ENCODE measurements at regions not wholly inside any gene's neighbourhood (a gene's known extent, or its start where the extent isn't known, plus 50 kb on each side); places are given as distances from the start of the nearest gene placed in this dataset.
A peak's percentile ranks its signal among the peaks of the same experiment; 100 is the strongest.

DNA sequence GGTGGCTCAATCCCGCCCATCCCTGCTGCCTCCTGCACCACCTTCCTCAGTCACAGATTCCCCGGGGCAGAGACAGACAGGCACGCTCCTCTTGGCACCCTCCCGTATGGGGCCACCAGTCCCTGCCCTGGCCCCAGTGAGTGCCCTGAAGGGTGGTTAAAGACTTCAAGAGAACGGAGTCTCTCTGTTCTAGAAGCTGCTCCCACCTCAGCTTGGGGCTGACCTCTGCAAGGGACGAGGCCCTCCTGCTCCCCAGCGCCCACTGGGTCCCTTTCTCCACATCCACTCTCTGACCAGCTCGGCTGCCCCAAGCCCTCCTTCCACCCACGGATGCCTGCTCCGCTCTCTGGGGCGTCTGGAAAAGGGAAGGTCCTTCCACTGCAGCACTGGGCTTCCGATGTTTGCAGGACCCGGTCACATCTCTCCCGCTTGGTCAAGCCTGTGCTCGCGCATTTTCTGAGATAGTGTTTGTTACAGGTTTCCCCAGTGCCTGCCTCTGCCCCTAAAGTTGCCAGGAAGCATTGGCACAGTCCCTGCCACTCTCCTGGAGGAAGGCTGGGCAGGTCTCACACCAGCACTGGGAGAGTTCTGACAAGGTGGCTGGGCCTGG lies 1487.9 kb downstream of the TBC1D22A start:
- H3K27me3 ChIP-seq, result no peaks in the 10 kb centered on the region
- intact Hi-C loops (cut with DNase I), result no loop called here
- peak in 1 of 7 donors; percentile 10 for DNase-seq
- TF ChIP-seq, protein P1, sequence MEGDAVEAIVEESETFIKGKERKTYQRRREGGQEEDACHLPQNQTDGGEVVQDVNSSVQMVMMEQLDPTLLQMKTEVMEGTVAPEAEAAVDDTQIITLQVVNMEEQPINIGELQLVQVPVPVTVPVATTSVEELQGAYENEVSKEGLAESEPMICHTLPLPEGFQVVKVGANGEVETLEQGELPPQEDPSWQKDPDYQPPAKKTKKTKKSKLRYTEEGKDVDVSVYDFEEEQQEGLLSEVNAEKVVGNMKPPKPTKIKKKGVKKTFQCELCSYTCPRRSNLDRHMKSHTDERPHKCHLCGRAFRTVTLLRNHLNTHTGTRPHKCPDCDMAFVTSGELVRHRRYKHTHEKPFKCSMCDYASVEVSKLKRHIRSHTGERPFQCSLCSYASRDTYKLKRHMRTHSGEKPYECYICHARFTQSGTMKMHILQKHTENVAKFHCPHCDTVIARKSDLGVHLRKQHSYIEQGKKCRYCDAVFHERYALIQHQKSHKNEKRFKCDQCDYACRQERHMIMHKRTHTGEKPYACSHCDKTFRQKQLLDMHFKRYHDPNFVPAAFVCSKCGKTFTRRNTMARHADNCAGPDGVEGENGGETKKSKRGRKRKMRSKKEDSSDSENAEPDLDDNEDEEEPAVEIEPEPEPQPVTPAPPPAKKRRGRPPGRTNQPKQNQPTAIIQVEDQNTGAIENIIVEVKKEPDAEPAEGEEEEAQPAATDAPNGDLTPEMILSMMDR (IDR thresholded peaks at IDR 0.05), result no peak
- TF ChIP-seq POLR2A (IDR thresholded peaks at IDR 0.05), result no peak
- no peaks in the 10 kb centered on the region for H3K4me1 ChIP-seq (replicated peaks in 1 of 2)
- no peak overlapping the region for H3K4me3 ChIP-seq
- no peaks in the 10 kb centered on the region for H3K36me3 ChIP-seq (replicated peaks in 1 of 2)
- H3K27ac ChIP-seq, result no peak overlapping the region
- no peaks in the 10 kb centered on the region for H3K9me3 ChIP-seq (replicated peaks in 1 of 3)
- WGBS, 4 donors, result 63 to 72% (median 66%) methylated on average over 14 to 16 of the region's 16 CpGs

DNA sequence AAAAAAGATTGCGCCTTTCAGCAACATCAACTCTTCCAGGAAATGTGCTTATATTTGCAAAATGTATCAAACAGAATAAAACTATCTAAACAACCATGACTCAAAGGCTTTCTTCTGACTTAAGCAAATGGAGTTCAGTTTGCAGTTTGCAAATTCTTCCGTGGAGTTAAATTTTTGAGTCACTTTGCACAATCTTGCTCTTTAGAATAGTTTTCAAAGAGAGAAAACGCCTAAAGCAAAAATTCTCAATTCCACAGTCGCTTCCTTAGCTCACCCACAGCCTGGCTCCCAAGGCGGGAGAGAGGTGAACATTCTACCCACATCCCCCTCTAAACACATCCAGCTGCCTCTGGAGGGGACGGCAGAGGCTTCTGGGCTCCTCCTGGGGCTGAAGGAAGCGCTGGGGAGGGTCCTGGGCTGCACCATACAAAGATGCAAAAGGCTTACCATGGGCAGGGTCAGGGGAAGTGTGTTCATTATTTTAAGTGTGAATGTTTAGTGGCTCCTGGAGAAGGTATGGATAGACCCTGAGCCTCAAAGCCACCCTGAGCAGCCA lies 1487.3 kb downstream of the TBC1D22A start:
- Histone ChIP-seq H3K4me3 (no peak overlapping the region), H3K27me3 (no peaks in the 10 kb centered on the region), H3K36me3 (replicated peaks in 1 of 2) (no peaks in the 10 kb centered on the region), H3K4me1 (replicated peaks in 1 of 2) (no peaks in the 10 kb centered on the region), H3K9me3 (replicated peaks in 1 of 3) (no peaks in the 10 kb centered on the region), H3K27ac (no peak overlapping the region)
- no peak for DNase-seq
- WGBS, 4 donors, result 53 to 63% (median 61%) methylated on average over 6 to 7 of the region's 7 CpGs
- intact Hi-C loops (cut with DNase I), result no loop called here
- no peak for TF ChIP-seq POLR2A (IDR thresholded peaks at IDR 0.05)
- TF ChIP-seq, protein P1 (IDR thresholded peaks at IDR 0.05), result no peak

DNA sequence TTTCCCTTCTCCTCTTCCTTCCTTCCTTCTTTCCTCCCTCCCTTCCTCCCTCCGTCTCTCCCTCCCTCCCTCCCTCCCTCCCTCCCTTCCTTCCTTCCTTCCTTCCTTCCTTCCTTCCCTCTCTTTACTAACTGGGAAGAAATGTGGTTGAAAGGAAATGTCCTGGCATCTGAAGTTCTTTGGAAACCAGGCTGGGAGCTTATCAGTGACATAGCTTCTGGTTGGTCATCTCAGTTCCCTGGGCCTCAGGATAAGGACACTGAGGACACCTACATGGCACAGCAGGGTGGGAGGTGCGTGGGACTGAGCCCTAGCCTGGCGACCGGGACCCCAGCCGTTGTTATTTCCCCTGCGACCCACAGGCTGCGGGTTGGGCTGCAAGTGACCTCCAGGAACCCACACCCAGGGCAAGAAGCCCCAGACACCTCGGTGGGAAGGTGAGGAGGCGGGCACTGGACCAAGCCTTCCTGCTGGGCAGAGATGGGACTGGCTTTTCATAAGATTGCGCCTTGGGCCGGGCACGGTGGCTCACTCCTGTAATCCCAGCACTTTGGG lies 1486.5 kb downstream of the TBC1D22A start:
- no peak for DNase-seq

DNA sequence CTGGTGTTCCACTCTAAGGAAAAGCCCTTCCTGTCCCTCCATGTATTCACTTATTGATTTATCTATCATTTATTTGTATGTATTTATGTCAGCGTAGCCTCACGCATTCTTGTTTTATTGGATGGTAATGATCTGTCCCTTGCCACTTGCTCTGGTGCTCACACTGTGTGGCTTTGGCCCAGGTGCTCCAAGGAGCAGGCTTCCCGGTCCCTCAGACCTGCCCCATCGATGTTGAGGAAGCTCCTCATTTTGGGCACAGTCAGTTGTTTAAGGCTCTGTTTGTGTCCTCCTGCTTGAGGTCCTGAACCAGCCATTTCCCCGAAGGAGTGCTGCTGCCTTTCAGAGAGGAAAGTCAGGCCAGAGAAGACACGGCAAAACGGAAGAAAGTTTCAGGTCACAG lies 1485.4 kb downstream of the TBC1D22A start:
- 70 to 83% (median 74%) methylated on average over 7 of the region's 7 CpGs for WGBS, 4 donors
- H3K27me3 ChIP-seq, result no peaks in the 10 kb centered on the region
- TF ChIP-seq POLR2A (IDR thresholded peaks at IDR 0.05), result no peak
- TF ChIP-seq, protein P1 (IDR thresholded peaks at IDR 0.05), result no peak
- H3K4me3 ChIP-seq, result no peak overlapping the region
- DNase-seq, result no peak
- intact Hi-C loops (cut with DNase I), result no loop called here
- no peak overlapping the region for H3K27ac ChIP-seq
- H3K4me1 ChIP-seq (replicated peaks in 1 of 2), result no peaks in the 10 kb centered on the region
- no peaks in the 10 kb centered on the region for H3K9me3 ChIP-seq (replicated peaks in 1 of 3)
- H3K36me3 ChIP-seq (replicated peaks in 1 of 2), result no peaks in the 10 kb centered on the region

More for the DNA sequence above, 1486.5 kb downstream of the TBC1D22A start:
- H3K9me3 ChIP-seq (replicated peaks in 1 of 3), result no peaks in the 10 kb centered on the region
- no peaks in the 10 kb centered on the region for H3K27me3 ChIP-seq
- no peak overlapping the region for H3K4me3 ChIP-seq
- WGBS, 4 donors, result 40 to 70% (median 64%) methylated on average over 1 to 10 of the region's 12 CpGs
- H3K4me1 ChIP-seq (replicated peaks in 1 of 2), result no peaks in the 10 kb centered on the region
- H3K36me3 ChIP-seq (replicated peaks in 1 of 2), result no peaks in the 10 kb centered on the region
- no peak overlapping the region for H3K27ac ChIP-seq
- TF ChIP-seq, protein P1 (IDR thresholded peaks at IDR 0.05), result no peak
- no peak for TF ChIP-seq POLR2A (IDR thresholded peaks at IDR 0.05)
- intact Hi-C loops (cut with DNase I), result no loop called here

All from adrenal gland (tissue), 9 donors.